ENCODE measurements at regions not wholly inside any gene's neighbourhood (a gene's known extent, or its start where the extent isn't known, plus 50 kb on each side); places are given as distances from the start of the nearest gene placed in this dataset.

- no peaks in the 10 kb centered on the region for H3K36me3 ChIP-seq
- no peaks in the 10 kb centered on the region for H3K9me3 ChIP-seq
- H3K27me3 ChIP-seq: no peaks in the 10 kb centered on the region
- H3K4me3 ChIP-seq (ENCODE audit: low read depth in 1 of 2, low read length in 1 of 2): no peak overlapping the region
- H3K27ac ChIP-seq: no peak overlapping the region
- H3K4me1 ChIP-seq (ENCODE audit: control insufficient read depth in 1 of 2, insufficient read depth in 1 of 2, low read depth in 1 of 2, low read length in 1 of 2): no peaks in the 10 kb centered on the region
- TF ChIP-seq CTCF (IDR thresholded peaks at IDR 0.05): no peak
Measured at GRCh38 chr5:90144625-90145327, 264.8 kb downstream of the CETN3 start.

DNA sequence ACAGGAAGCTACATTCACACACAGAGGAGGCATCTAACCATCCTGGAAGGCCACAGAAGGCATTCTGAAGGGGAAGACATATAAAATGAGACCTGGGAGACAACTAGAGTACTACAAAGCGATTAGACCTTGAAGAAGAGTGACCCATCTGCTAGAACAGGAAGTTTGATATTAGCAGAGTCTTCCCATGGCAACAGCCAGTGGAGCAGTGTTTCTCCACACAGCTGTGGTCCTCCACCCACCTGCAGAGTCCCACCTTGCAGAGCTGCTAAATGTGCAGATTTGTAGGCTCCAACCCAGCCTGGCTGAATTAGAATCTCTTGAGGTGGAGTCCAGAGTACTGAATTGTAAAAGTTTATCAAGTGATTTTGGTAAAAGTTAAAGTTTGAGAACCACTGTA, 267.0 kb downstream of the CETN3 start:
- H3K9me3 ChIP-seq: no peaks in the 10 kb centered on the region
- no peak overlapping the region for H3K4me3 ChIP-seq (ENCODE audit: low read depth in 1 of 2, low read length in 1 of 2)
- no peak overlapping the region for H3K27ac ChIP-seq
- TF ChIP-seq CTCF (IDR thresholded peaks at IDR 0.05): no peak
- H3K36me3 ChIP-seq: no peaks in the 10 kb centered on the region
- no peaks in the 10 kb centered on the region for H3K27me3 ChIP-seq
- no peaks in the 10 kb centered on the region for H3K4me1 ChIP-seq (ENCODE audit: control insufficient read depth in 1 of 2, insufficient read depth in 1 of 2, low read depth in 1 of 2, low read length in 1 of 2)

- H3K27ac ChIP-seq: no peak overlapping the region
- H3K4me3 ChIP-seq (ENCODE audit: low read depth in 1 of 2, low read length in 1 of 2): no peak overlapping the region
- no peaks in the 10 kb centered on the region for H3K36me3 ChIP-seq
- no peak for TF ChIP-seq CTCF (IDR thresholded peaks at IDR 0.05)
- no peaks in the 10 kb centered on the region for H3K27me3 ChIP-seq
- H3K9me3 ChIP-seq: no peaks in the 10 kb centered on the region
- H3K4me1 ChIP-seq (ENCODE audit: control insufficient read depth in 1 of 2, insufficient read depth in 1 of 2, low read depth in 1 of 2, low read length in 1 of 2): no peaks in the 10 kb centered on the region
Measured at GRCh38 chr5:90141984-90142383, 267.6 kb downstream of the CETN3 start.

- H3K9me3 ChIP-seq: no peaks in the 10 kb centered on the region
- H3K27ac ChIP-seq: no peak overlapping the region
- H3K27me3 ChIP-seq: no peaks in the 10 kb centered on the region
- H3K4me1 ChIP-seq (ENCODE audit: control insufficient read depth in 1 of 2, insufficient read depth in 1 of 2, low read depth in 1 of 2, low read length in 1 of 2): no peaks in the 10 kb centered on the region
- H3K36me3 ChIP-seq: no peaks in the 10 kb centered on the region
- no peak overlapping the region for H3K4me3 ChIP-seq (ENCODE audit: low read depth in 1 of 2, low read length in 1 of 2)
- no peak for TF ChIP-seq CTCF (IDR thresholded peaks at IDR 0.05)
Measured at GRCh38 chr5:90136952-90137528, 272.5 kb downstream of the CETN3 start.

DNA sequence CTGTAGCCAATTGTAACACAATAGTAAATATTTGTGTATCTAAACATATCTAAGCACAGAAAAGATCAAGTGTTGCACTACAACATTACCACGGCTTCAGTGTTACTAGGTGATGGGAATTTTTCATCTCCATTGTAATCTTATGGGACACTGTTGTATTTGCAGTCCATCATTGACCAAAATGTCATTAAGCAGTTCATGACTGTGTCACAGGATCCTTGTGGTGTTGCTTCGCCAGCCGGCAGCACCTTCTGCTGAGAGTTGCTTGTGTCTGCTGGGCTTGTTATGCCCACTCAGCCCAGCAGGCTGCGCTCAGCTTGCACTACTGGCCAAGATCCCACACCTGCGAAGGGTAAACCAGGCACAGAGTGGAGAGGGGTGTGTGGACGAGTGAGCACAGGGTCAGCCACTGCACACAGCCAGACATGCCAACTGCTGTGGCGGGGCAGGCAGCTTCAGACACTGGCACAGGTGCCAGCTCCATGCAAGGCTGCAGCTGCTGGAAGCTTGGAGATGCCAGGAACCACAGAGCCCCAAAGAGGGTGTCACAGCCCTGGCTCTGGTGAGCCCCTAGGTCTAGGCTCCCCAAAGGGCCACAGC, 273.7 kb downstream of the CETN3 start:
- Histone ChIP-seq H3K4me1 (ENCODE audit: control insufficient read depth in 1 of 2, insufficient read depth in 1 of 2, low read depth in 1 of 2, low read length in 1 of 2) (no peaks in the 10 kb centered on the region), H3K4me3 (ENCODE audit: low read depth in 1 of 2, low read length in 1 of 2) (no peak overlapping the region), H3K9me3 (no peaks in the 10 kb centered on the region), H3K27me3 (no peaks in the 10 kb centered on the region), H3K36me3 (no peaks in the 10 kb centered on the region), H3K27ac (no peak overlapping the region)
- TF ChIP-seq CTCF (IDR thresholded peaks at IDR 0.05): no peak

Measured in neutrophil (primary cell).